ENCODE measurements at regions not wholly inside any gene's neighbourhood (a gene's known extent, or its start where the extent isn't known, plus 50 kb on each side); places are given as distances from the start of the nearest gene placed in this dataset.

DNA sequence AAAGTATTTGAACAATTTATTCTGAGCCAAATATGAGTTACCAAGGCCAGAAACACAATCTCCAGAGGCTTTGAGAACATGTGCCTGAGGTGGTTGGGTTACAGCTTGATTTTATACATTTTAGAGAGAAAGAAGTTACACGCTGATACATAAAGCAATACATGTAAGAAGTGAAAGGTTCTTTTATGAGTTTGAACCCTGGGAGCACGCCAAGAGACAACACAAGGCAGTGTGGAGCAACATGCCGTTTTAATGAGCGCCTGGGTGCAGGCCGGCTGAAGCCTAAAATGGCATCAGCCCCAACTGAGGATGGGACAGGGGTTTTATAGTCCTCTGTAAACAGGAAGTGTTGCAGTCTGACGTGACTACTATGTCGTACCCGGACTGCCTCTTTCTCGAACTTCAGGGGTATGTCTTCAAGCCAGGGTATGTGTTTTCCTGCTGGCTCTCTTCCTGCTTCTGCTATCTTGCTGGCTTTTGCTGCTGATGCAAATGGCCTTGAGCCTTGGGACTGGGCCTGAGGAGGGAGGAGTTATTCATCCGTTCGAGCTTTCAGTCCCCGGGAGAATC is 193.7 kb downstream of the CYLC2 start:
- Histone ChIP-seq H3K4me1 (ENCODE audit: control insufficient read depth, extremely low read depth, insufficient read depth, low read length) (no peaks in the 10 kb centered on the region), H3K4me2 (ENCODE audit: control insufficient read depth, extremely low read depth, insufficient read depth, low read depth, low read length) (no peak overlapping the region), H3K27me3 (ENCODE audit: control insufficient read depth, extremely low read depth, insufficient read depth, low read length) (no peaks in the 10 kb centered on the region), H3K9me1 (ENCODE audit: control insufficient read depth, extremely low read depth, insufficient read depth, low read length) (no peaks in the 10 kb centered on the region), H3K9me3 (ENCODE audit: control insufficient read depth, low read depth, low read length) (no peaks in the 10 kb centered on the region), H3K36me3 (ENCODE audit: control insufficient read depth in 2 of 2, extremely low read depth in 1 of 2, insufficient read depth in 2 of 2, low read length in 2 of 2) (no peaks in the 10 kb centered on the region), H3K9ac (ENCODE audit: control insufficient read depth, extremely low read depth, insufficient read depth, low read length) (no peak overlapping the region), H3K27ac (ENCODE audit: control insufficient read depth, insufficient read depth, low read length) (no peak overlapping the region), H4K20me1 (ENCODE audit: control insufficient read depth, extremely low read depth, insufficient read depth, low read length) (no peaks in the 10 kb centered on the region), H2AFZ (ENCODE audit: control insufficient read depth, low read length) (no peak overlapping the region), H3K4me3 (ENCODE audit: control insufficient read depth in 2 of 3, extremely low read depth in 1 of 3, insufficient read depth in 2 of 3, low read depth in 1 of 3, low read length in 3 of 3) (no peak overlapping the region), H3K79me2 (ENCODE audit: control insufficient read depth, insufficient read depth, low read length) (no peaks in the 10 kb centered on the region)
- FAIRE-seq (no peak), DNase-seq (ENCODE audit: low read depth, low spot score) (no peak)
- no peak for TF ChIP-seq EZH2 (IDR thresholded peaks at IDR 0.05; ENCODE audit: low read length)
- TF ChIP-seq CTCF (optimal IDR thresholded peaks at IDR 0.05 in 1 of 3, IDR thresholded peaks at IDR 0.05 in 1 of 3, conservative IDR thresholded peaks at IDR 0.05 in 1 of 3; ENCODE audit: extremely low read depth in 1 of 3, insufficient read depth in 2 of 3, low read length in 3 of 3), result no peak
- dilution Hi-C loops (cut with MboI; ENCODE audit: extremely low pct_ligation_motif_present, low sequenced_read_pairs), result no loop called here

DNA sequence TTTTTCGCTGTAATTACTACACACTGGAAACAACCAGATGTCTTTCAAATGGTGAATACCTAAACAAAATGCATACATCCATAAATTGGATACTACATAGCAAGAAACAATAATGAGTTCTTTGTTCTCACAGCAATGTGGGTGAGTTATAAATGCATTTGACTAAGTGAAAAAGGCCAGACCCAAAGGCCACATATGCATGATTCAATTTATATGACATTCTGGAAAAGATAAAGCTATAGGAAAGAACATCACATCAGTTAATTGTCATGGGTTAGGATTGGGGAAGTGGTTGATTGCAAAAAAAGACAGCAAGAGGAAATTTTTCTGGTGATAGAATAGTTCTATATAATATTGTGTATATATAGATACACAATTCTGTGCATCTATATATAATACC is 198.9 kb downstream of the CYLC2 start:
- no peak for TF ChIP-seq EZH2 (IDR thresholded peaks at IDR 0.05; ENCODE audit: low read length)
- no peak for TF ChIP-seq CTCF (optimal IDR thresholded peaks at IDR 0.05 in 1 of 3, IDR thresholded peaks at IDR 0.05 in 1 of 3, conservative IDR thresholded peaks at IDR 0.05 in 1 of 3; ENCODE audit: extremely low read depth in 1 of 3, insufficient read depth in 2 of 3, low read length in 3 of 3)
- no peaks in the 10 kb centered on the region for H3K36me3 ChIP-seq (ENCODE audit: control insufficient read depth in 2 of 2, extremely low read depth in 1 of 2, insufficient read depth in 2 of 2, low read length in 2 of 2)
- FAIRE-seq, result no peak
- no peak overlapping the region for H2AFZ ChIP-seq (ENCODE audit: control insufficient read depth, low read length)
- no peaks in the 10 kb centered on the region for H3K9me1 ChIP-seq (ENCODE audit: control insufficient read depth, extremely low read depth, insufficient read depth, low read length)
- no peaks in the 10 kb centered on the region for H3K79me2 ChIP-seq (ENCODE audit: control insufficient read depth, insufficient read depth, low read length)
- H3K9ac ChIP-seq (ENCODE audit: control insufficient read depth, extremely low read depth, insufficient read depth, low read length), result no peak overlapping the region
- no peaks in the 10 kb centered on the region for H3K9me3 ChIP-seq (ENCODE audit: control insufficient read depth, low read depth, low read length)
- DNase-seq (ENCODE audit: low read depth, low spot score), result no peak
- no peak overlapping the region for H3K27ac ChIP-seq (ENCODE audit: control insufficient read depth, insufficient read depth, low read length)
- H3K4me2 ChIP-seq (ENCODE audit: control insufficient read depth, extremely low read depth, insufficient read depth, low read depth, low read length), result no peak overlapping the region
- no peaks in the 10 kb centered on the region for H4K20me1 ChIP-seq (ENCODE audit: control insufficient read depth, extremely low read depth, insufficient read depth, low read length)
- H3K27me3 ChIP-seq (ENCODE audit: control insufficient read depth, extremely low read depth, insufficient read depth, low read length), result no peaks in the 10 kb centered on the region
- H3K4me3 ChIP-seq (ENCODE audit: control insufficient read depth in 2 of 3, extremely low read depth in 1 of 3, insufficient read depth in 2 of 3, low read depth in 1 of 3, low read length in 3 of 3), result no peak overlapping the region
- H3K4me1 ChIP-seq (ENCODE audit: control insufficient read depth, extremely low read depth, insufficient read depth, low read length), result no peaks in the 10 kb centered on the region
- dilution Hi-C loops (cut with MboI; ENCODE audit: extremely low pct_ligation_motif_present, low sequenced_read_pairs), result no loop called here

Data from keratinocyte (primary cell).